IMR-90 (cell line): ENCODE measurements at regions not wholly inside any gene's neighbourhood (a gene's known extent, or its start where the extent isn't known, plus 50 kb on each side); places are given as distances from the start of the nearest gene placed in this dataset.

Source experiments
- ATAC-seq: fragments of 200-7000 bp; cut with Tn5 transposase; 2 replicates; pipeline ENCODE4 v1.9.1; 2020; ENCODE audit warnings: low read depth, mild to moderate bottlenecking, moderate library complexity
- BruUV-seq: library from RNA; stranded (reverse); fragments of 400-500 nt; replicated peaks from 2 replicates; lab custom pipeline; 2021; lab: Mats Ljungman, UMichigan
- CTCF ChIA-PET: fragments of 300-600 bp; formaldehyde crosslinking; extraction: SDS; loops from one replicate; lab custom pipeline; 2021; ENCODE audit warnings: antibody characterized with exemption; lab: Yijun Ruan, JAX
- POLR2A ChIA-PET: fragments of 300-600 bp; sonication (Branson Sonifier 250); formaldehyde crosslinking; loops from one replicate; lab custom pipeline; 2022; ENCODE audit warnings: antibody characterized with exemption; ENCODE audit not compliant: unreplicated experiment; lab: Charles Lee
- DNase-seq: peaks from one replicate; pipeline ENCODE4 v3.0.0; 2013
- H2AFZ ChIP-seq: replicated peaks from 2 replicates; pipeline ENCODE3; 2013; ENCODE audit warnings: low read length, mild to moderate bottlenecking; ENCODE audit not compliant: poor library complexity
- H2AK5ac ChIP-seq: 2 replicates; pipeline ENCODE4 v1.6.1; 2013; ENCODE audit warnings: low read depth, low read length, inconsistent platforms
- H2AK9ac ChIP-seq: replicated peaks from 2 replicates; pipeline ENCODE3; 2013; ENCODE audit warnings: mild to moderate bottlenecking, low read depth, low read length, moderate library complexity; ENCODE audit not compliant: poor library complexity
- H2BK120ac ChIP-seq: 2 replicates; pipeline ENCODE4 v1.6.1; 2013; ENCODE audit warnings: low read depth, low read length, inconsistent platforms
- H2BK15ac ChIP-seq: 3 replicates; pipeline ENCODE4 v1.6.1; 2013; ENCODE audit warnings: low read depth, low read length, inconsistent platforms
- H2BK20ac ChIP-seq: 2 replicates; pipeline ENCODE4 v1.6.1; 2013; ENCODE audit warnings: low read depth, mild to moderate bottlenecking, inconsistent platforms, low read length, moderate library complexity
- H2BK5ac ChIP-seq: 2 replicates; pipeline ENCODE4 v1.6.1; 2013; ENCODE audit warnings: mild to moderate bottlenecking, low read depth, low read length, inconsistent platforms; ENCODE audit not compliant: poor library complexity, severe bottlenecking
- H3K14ac ChIP-seq: replicated peaks from 2 replicates; pipeline ENCODE4 v1.6.1; 2013; ENCODE audit warnings: low read depth, low read length, inconsistent platforms
- H3K18ac ChIP-seq: 2 replicates; pipeline ENCODE4 v1.6.1; 2013; ENCODE audit warnings: low read depth, low read length, control low read depth
- H3K23ac ChIP-seq: 2 replicates; pipeline ENCODE4 v1.6.1; 2013; ENCODE audit warnings: low read depth, low read length, inconsistent platforms
- H3K27ac ChIP-seq: 2 replicates; pipeline ENCODE4 v1.5.1; 2013; ENCODE audit warnings: mild to moderate bottlenecking, control low read depth, low read length; ENCODE audit not compliant: insufficient read depth
- H3K27me3 ChIP-seq: 2 replicates; pipeline ENCODE4 v1.6.1; 2013; ENCODE audit warnings: low read length; ENCODE audit not compliant: control insufficient read depth, insufficient read depth
- H3K36me3 ChIP-seq: 2 replicates; pipeline ENCODE4 v1.6.1; 2013; ENCODE audit warnings: low read length, mixed read lengths; ENCODE audit not compliant: control insufficient read depth, insufficient read depth
- H3K4ac ChIP-seq: 2 replicates; pipeline ENCODE4 v1.6.1; 2013; ENCODE audit warnings: low read depth, low read length, inconsistent platforms
- H3K4me1 ChIP-seq: 2 replicates; pipeline ENCODE4 v1.6.1; 2013; ENCODE audit warnings: low read length, mixed read lengths; ENCODE audit not compliant: control insufficient read depth, insufficient read depth
- H3K4me2 ChIP-seq: 2 replicates; pipeline ENCODE4 v1.6.1; 2013; ENCODE audit warnings: low read depth, mild to moderate bottlenecking, control low read depth, low read length, moderate library complexity
- H3K4me3 ChIP-seq: 2 replicates; pipeline ENCODE4 v1.5.1; 2013; ENCODE audit warnings: low read depth, mild to moderate bottlenecking, control low read depth, low read length, moderate library complexity; ENCODE audit not compliant: insufficient read depth
- H3K56ac ChIP-seq: 2 replicates; pipeline ENCODE4 v1.6.1; 2013; ENCODE audit warnings: low read length, inconsistent platforms; ENCODE audit not compliant: insufficient read depth; ENCODE audit errors: extremely low read depth
- H3K79me1 ChIP-seq, 2 experiments: 2 replicates each; pipeline ENCODE4 v1.6.1; 2013; ENCODE audit warnings: low read length in 2 of 2, inconsistent platforms in 1 of 2, low read depth in 1 of 2
- H3K9ac ChIP-seq: 2 replicates; pipeline ENCODE4 v1.6.1; 2013; ENCODE audit warnings: low read depth, low read length, control low read depth
- H3K9me1 ChIP-seq: 2 replicates; pipeline ENCODE4 v1.6.1; 2013; ENCODE audit warnings: low read length, inconsistent platforms; ENCODE audit not compliant: insufficient read depth
- H3K9me3 ChIP-seq: 2 replicates; pipeline ENCODE4 v1.6.1; 2013; ENCODE audit warnings: low read length; ENCODE audit not compliant: control insufficient read depth, insufficient read depth
- H4K20me1 ChIP-seq: 2 replicates; pipeline ENCODE4 v1.6.1; 2013; ENCODE audit warnings: low read length, inconsistent platforms; ENCODE audit not compliant: insufficient read depth
- H4K5ac ChIP-seq: 2 replicates; pipeline ENCODE4 v1.6.1; 2013; ENCODE audit warnings: mild to moderate bottlenecking, low read depth, low read length, control low read depth
- H4K8ac ChIP-seq, 2 experiments: 2 replicates each; pipeline ENCODE4 v1.6.1; 2013; ENCODE audit warnings: low read depth in 2 of 2, low read length in 2 of 2, control low read depth in 1 of 2, inconsistent platforms in 1 of 2
- H4K91ac ChIP-seq: 2 replicates; pipeline ENCODE4 v1.6.1; 2013; ENCODE audit warnings: low read depth, low read length, inconsistent platforms; ENCODE audit not compliant: insufficient read depth
- BHLHE40 ChIP-seq: fragments of 150-350 bp; IDR thresholded peaks from 2 replicates; pipeline ENCODE4 v1.6.1; 2016; ENCODE audit warnings: mild to moderate bottlenecking, low read depth, low read length
- CEBPB ChIP-seq: IDR thresholded peaks from 2 replicates; pipeline ENCODE4 v1.6.1; 2012; ENCODE audit warnings: low read depth, low read length, improper control_type of control experiment
- MAFK ChIP-seq: IDR thresholded peaks from 2 replicates; pipeline ENCODE4 v1.6.1; 2012; ENCODE audit warnings: low read depth, low read length, improper control_type of control experiment
- NFE2L2 ChIP-seq: fragments of 150-350 bp; IDR thresholded peaks from 2 replicates; pipeline ENCODE4 v1.6.1; 2016; ENCODE audit warnings: low read depth, mild to moderate bottlenecking, low read length
- RAD21 ChIP-seq: IDR thresholded peaks from 2 replicates; pipeline ENCODE4 v1.6.1; 2012; ENCODE audit warnings: low read length, improper control_type of control experiment
- WGBS, 2 experiments: methylation state at CpG; one replicate each; pipeline versions ENCODE4 v1.1.5 to v1.1.7; 2013; ENCODE audit warnings: missing lambda C conversion rate in 2 of 2; ENCODE audit not compliant: insufficient read length in 1 of 2; ENCODE audit errors: extremely low coverage in 2 of 2; 5-methylcytosine and 5-hydroxymethylcytosine counted together
- dilution Hi-C: fragments of 300-500 bp; cut with HindIII; formaldehyde crosslinking; loops from one replicate; pipeline ENCODE4 v1.14.3; 2018; ENCODE audit warnings: low sequenced_read_pairs; ENCODE audit not compliant: unreplicated experiment
- in situ Hi-C: fragments of 300-500 bp; cut with MboI; formaldehyde crosslinking; loops from 3 replicates; pipeline ENCODE4 v1.14.3; 2019; ENCODE audit warnings: low sequenced_read_pairs, inconsistent platforms, mixed read lengths
- intact Hi-C: fragments of 100-400 bp; cut with micrococcal nuclease; formaldehyde crosslinking; loops from 2 replicates; pipeline ENCODE4 v1.10.0; 2022
- TF ChIP-seq, protein P1 (sequence below): fragments of 150-350 bp; IDR thresholded peaks from 2 replicates; pipeline ENCODE4 v1.6.1; 2016; ENCODE audit warnings: low read depth, mild to moderate bottlenecking, low read length, moderate library complexity, borderline replicate concordance

DNA sequence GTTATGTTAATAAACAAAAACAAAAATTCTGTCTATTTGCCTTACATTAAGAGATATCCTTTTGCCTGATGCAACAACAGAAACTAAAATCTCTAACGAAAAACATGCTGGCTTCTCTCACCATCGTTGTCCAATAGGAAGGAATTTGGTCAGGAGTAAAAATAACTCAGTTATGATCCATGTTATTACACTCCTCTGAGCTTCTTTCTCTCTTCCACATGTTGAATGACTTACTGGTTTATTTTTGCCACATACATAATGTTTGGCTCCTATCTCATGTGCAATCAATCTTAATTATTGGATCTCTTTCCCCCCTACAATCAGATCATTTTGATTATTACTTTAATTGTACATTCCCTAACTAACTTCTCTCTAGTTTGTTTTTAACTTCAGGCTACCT is 688.4 kb downstream of the USP25 start:
- no peak overlapping the region for H3K4me3 ChIP-seq

More for the DNA sequence above, 688.4 kb downstream of the USP25 start:
- no peak for ATAC-seq
- Histone ChIP-seq H3K9me3 (no peaks in the 10 kb centered on the region), H2BK15ac (no peak overlapping the region), H2AK9ac (no peak overlapping the region), H2AK5ac (no peak overlapping the region), H2BK20ac (no peak overlapping the region), H3K14ac (no peak overlapping the region), H3K4ac (no peak overlapping the region), H3K36me3 (no peaks in the 10 kb centered on the region), H4K91ac (no peak overlapping the region), H3K23ac (no peak overlapping the region), H4K20me1 (no peaks in the 10 kb centered on the region), H3K4me1 (no peaks in the 10 kb centered on the region), H3K27ac (no peak overlapping the region), H4K5ac (no peak overlapping the region), H3K56ac (no peak overlapping the region), H3K9ac (no peak overlapping the region), H2BK120ac (no peak overlapping the region), H3K79me1 (no peaks in the 10 kb centered on the region), H3K27me3 (no peaks in the 10 kb centered on the region), H2BK5ac (no peak overlapping the region), H4K8ac (no peak overlapping the region), H3K4me2 (no peak overlapping the region), H3K9me1 (no peaks in the 10 kb centered on the region), H2AFZ (no peak overlapping the region), H3K18ac (no peak overlapping the region)
- BruUV-seq, result no TSS peak
- intact Hi-C loops (no loop called here), in situ Hi-C loops (no loop called here), dilution Hi-C loops (no loop called here)
- ChIA-PET CTCF (no interaction called here), POLR2A (no interaction called here)
- no CpG with 5 or more reads among the region's 2 CpGs for WGBS, 2 experiments
- no peak for DNase-seq
- TF ChIP-seq NFE2L2, result no peak
- TF ChIP-seq CEBPB, result no peak
- TF ChIP-seq BHLHE40, result no peak
- no peak for TF ChIP-seq MAFK
- no peak for TF ChIP-seq RAD21
- TF ChIP-seq, protein P1, sequence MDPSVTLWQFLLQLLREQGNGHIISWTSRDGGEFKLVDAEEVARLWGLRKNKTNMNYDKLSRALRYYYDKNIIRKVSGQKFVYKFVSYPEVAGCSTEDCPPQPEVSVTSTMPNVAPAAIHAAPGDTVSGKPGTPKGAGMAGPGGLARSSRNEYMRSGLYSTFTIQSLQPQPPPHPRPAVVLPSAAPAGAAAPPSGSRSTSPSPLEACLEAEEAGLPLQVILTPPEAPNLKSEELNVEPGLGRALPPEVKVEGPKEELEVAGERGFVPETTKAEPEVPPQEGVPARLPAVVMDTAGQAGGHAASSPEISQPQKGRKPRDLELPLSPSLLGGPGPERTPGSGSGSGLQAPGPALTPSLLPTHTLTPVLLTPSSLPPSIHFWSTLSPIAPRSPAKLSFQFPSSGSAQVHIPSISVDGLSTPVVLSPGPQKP, result no peak
